HG02798 (cell line): ENCODE measurements at regions not wholly inside any gene's neighbourhood (a gene's known extent, or its start where the extent isn't known, plus 50 kb on each side); places are given as distances from the start of the nearest gene placed in this dataset.
A peak's percentile ranks its signal among the peaks of the same experiment; 100 is the strongest.

ENCODE experiments used
- ATAC-seq: cut with Tn5 transposase; IDR thresholded peaks from one replicate; pipeline ENCODE4 v1.9.1; 2021; ENCODE audit warnings: mild to moderate bottlenecking; ENCODE audit not compliant: unreplicated experiment, poor library complexity

DNA sequence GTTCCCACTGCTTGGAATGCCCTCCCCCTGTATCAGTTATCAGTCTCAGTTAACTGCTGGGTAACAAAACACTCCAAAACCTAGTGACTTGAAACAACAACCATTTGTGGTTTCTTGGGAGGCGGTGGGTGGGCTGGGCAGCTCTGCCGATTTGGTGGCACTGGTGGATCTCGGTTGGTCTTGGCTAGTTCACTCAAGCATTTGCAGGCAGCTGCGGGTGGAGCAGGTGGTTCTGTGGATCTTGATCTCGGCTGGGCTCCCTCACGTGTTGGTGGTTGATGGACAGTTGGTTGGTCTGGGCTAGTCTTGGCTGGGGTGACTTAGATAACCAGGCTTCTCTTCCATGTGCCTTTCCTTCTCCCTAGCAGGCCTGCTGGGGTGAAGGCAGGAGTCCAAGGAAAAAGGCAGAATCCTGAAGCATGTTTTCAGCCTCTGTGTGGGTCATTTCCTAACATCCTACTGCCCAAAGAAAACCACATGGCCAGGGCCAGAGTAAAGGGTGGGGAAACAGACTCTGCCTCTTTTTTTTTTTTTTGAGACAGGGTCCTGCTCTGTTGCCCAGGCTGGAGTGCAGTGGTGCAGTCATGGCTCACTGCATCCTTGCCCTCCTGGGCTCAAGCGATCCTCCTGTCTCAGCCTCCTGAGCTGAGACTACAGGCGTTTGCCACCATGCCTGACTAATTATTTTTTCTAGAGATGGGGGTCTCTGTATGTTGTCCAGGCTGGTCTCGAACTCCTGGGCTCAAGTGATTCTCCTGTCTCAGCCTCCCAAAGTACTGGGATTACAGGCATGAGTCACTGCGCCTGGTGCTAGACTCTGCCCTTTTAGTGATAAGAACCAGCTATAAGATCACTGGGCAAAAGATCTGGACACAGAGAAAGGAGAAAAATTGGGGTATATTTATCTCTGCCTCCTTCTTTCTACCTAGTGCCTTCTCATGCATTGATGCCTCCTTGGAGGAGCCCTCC is 183.7 kb downstream of the RGS3 start:
- ATAC-seq, result no peak

DNA sequence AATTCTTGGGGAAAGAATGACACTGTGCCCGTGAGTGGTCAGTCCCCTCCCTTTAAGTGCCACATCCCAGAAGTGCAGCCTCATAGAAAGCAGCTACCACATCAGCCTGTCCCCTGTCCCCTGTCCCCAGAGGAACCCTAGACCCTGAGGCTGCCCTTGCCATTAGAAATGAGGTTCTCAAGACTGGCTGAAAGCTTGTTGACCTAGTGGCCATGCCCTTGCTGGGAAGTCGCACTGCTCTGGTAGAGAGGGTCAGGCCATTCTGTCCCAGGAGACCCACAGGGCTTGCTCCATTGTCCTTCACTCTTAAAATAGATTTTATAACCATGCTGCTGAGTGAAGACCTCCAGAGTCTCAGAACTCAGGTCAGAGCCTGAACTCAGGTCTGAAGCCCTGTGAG is 184.5 kb downstream of the RGS3 start:
- no peak for ATAC-seq

DNA sequence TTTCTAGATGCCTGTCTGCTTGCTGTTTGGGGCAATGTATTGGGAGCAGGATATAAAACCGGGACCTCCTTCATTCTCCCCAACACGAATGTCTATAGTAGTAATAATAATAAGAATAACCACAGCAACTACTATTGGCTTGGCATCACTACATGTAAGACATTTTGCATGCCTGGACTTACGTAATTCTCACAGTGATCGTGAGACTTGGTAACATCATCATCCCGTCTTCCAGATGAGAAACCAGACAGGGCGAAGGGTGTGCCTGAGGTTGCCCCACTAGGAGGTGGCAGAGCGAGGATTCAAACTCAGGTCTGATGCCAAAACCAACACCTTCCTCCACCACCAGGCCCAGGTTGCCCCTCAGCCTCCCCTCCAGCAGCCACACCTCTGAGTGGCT is 185.1 kb downstream of the RGS3 start:
- ATAC-seq, result no peak

DNA sequence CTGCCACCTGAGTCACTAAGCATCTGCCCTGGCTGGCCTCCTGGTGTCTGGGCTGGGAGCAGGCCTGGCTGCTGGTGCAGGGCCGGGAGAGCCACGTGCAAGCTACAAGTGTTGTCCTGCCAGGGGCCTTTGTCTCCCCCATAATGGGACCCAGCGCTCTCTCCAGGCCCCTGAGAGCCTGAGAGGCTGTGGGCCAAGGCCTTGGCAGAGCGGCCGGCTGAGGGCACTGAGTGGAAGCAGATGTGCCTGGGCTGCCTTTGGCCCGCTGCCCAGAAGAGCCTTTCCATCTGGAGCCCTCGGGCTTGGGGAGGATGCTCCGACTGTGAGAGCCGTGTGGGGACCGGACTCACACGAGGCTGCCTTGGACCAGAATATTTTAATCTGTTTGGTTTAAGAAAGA is 185.5 kb downstream of the RGS3 start:
- no peak for ATAC-seq

DNA sequence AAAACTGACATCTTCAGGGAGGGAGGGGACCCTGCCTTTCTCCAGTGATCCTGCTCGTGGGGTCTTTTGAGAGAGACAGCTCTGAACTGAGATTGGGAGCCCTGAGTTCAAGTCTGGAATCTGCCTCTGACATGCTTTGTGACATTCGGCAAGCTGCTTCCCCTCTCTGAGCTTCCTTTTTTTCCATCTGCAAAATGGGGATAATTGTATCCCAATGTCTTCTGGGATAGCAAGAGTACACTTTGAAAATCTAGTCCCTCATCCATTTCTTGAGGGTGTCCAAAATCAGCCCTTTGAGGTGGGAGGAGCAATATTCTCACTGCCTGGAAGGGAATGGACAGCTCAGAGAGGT is 186.3 kb downstream of the RGS3 start:
- ATAC-seq, result no peak

DNA sequence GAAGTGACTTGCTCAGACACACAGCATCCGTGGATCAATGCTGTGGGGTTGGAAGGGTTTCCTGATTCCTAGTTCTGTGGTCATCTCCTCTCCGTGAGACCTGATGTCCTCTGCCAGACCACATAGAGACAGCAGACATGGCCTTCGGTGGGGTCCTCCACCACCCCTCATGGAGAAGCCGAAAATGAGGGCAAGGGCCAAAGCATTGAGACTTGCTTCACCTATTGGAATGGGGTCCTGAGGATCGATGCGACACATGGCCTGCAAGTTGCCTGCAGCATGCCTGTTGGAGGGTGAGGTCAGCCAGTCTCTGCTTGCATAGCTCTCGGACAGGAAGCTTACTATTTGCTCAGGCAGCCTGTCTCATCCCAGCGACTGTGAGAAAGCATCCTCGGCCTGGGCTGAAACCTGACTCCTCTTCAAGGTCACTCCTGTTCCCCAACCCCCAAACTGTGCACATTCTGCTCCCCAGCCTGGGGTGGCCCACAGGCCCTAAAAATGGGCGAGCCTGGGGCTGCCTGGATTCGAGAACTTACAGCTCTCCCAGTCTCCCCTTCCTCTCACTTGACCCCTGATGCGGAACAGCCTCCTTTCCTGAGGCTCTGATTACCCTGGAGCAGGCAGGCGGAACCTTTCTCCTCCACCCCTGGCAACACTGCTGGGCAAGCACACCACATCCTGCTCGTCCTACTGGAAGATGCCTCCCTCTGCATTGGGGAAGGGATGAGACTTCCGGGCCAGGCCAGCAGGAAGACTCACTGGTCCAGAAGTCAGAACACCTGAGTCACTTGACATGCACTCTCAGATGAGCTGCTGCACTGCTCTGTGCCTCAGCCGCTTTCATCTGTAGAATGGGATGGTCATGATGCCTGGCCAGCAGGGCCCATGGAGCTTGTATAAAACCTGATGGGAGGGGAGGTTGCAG is 186.9 kb downstream of the RGS3 start:
- ATAC-seq, result no peak

DNA sequence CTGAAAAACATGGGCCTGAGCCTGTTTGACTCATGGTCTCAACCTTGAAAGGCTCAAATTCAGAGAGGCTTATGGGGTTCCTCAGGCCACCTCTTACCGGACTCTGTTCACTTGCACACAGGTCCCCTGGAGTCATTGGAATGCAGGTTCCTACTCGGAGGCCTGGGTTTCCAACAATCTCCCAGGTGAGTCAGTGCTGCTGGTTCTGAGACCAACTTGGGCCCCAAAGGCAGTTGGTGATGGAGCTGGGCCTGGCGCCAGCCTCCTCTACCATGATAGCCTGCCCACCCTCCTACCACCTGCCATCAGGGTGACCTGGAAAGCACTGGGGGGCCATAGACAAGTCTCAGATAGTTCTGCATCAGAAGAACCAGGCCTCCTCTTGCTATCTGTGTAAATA is 188.4 kb downstream of the RGS3 start:
- ATAC-seq, result no peak

DNA sequence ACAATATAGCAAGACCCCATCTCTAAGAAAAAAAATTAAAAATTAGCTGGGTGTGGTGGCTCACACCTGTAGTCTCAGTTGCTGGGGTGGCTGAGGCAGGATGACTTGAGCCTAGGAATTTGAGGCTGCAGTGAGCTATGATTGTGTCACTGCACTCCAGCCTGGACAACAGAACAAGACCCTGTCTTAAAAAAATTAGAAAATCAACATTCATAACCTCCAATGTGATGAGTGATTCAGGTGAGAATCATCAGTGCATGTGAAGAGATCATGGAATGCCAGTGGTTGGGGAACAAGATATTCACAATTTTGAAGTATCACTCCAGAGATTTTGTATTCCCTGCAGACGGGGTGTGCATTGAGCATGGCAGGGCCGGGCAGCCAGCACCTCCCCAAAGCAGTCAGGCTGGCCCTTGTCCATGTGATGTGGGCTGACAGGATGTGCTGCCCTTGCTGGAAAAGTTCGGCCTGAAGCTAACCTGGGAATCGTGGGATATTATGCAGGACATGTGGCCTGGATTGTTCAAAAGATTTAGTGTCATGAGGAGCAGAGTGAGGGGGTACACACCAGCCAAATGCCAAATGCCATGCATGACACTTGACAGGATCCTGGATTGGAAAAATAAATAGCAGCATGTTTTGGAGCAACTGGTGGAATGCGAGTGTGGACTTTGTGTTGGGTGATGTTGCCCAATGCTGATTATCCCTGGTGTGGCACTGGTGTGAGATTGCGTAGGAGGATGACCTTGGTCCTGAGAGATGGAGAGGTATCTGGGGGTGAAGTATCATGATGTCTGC is 189.0 kb downstream of the RGS3 start:
- ATAC-seq, result no peak

DNA sequence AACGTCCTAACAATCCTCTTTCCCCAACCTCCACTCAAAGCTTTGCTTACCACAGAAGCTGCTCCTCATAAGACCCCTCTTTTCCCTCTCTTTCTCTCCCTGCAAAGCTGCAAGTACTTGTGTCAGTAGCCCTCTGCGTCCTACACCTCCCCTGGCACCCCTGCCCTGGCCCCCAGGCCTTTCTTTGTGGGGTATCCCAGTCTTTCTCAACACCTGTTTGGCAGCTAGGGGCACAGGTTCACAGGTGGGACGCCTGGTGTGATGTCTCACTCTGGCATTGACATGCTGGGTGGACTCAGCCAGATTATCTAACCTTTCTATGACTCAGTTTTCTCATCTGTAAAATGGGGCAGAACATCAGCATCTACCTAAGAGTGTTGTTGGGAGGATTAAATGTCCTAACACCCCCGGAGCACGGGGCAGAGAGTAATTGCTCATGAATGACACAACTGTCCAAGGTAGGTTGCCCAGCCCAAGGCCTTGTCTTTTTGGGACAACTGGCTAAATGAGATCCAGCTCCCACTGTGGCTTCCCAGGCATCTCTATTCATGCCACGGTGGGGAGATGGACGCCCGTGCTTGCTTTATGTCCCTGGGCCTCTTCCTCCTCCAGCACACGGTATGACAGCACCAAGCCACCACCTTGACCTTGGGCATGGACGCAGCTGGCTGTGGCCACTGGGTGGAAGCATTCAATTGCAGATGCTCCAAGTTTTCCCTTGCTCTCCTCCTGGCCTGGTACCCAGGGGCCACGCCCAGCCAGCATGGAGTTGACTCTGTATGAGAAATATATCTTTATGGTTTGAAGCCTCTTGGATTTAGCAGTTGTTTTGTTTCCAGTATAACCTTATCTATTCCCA is 190.4 kb downstream of the RGS3 start:
- no peak for ATAC-seq

DNA sequence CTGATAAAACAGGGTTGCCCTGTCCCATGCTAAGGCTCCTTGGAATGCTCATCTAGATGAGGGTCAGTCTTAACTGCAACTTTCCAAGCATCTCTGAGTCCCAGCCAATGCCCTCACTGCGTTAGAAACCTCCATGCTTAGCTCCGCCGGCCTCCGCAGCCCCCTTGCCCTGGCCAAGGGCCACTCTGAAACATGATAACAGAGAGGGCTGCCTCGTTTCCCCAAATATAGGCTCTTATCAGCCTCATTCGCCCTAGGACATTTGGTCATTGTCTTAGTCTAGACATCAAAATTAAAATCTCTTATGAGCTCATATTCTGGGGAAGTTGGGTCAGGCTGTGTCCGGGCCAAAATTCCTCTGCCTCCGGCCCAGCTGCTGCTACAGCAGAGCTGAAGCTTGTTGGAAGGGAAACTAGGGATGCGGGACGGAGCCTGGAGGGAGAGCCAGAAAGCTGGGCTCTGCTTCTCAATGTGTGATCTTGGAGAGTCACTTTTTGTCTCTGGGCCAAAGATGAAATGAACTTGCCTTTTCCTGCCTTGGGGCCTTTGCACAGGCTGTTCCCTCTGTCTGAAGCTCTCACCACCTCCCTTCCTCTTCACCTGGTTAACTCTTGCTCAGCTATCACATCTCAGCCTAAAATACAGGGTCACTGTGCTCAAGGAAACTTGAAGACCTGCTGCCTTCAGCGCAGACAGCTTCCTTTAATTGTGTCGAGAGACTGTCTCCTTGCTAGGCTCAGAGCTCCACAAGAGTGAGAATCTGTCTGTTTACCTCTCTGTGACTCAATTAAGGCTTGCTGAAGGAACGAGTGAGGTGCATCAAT is 191.3 kb downstream of the RGS3 start:
- no peak for ATAC-seq

DNA sequence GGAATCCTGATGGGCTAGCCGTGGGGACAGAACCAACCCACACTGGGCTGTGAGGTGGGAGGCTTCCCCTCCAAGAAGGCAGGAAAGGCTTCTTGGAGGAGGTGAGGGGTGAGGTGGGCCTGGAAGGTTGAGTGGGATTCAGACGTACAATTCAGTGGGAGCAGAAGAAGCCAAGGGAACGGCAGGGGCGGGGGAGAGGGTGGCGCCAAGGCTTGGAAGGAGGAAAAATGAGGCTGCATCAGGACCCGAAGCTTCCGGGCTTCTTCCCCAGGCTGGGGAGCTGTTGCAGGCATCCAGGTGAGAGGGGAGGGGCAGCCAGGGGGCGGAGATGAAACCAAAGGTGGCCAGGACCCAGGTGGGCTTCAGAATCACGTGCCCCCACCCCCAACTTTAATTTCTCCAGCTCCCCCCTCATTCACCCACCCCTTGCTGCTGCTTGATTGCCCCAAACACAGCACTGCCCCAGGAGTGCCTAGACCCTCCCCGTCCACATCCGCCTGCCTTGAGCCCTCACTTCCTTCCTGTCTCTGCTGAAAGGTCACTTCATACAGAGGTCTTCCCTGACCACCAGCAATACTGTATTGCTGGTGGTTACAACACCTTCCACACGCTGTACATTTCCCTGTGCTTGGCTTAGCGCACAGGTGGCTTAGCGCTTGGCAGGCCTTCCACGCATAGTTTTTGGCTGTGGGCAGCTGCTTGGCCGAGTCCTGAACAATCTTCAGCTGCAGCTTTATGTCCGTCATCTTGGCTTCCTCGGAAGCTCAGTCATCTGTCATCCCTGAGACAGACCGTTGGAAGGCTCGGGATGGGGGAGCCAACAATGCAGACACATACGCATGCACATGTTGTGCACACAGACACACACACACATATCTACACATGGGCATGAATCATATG is 193.5 kb downstream of the RGS3 start:
- ATAC-seq, result no peak

DNA sequence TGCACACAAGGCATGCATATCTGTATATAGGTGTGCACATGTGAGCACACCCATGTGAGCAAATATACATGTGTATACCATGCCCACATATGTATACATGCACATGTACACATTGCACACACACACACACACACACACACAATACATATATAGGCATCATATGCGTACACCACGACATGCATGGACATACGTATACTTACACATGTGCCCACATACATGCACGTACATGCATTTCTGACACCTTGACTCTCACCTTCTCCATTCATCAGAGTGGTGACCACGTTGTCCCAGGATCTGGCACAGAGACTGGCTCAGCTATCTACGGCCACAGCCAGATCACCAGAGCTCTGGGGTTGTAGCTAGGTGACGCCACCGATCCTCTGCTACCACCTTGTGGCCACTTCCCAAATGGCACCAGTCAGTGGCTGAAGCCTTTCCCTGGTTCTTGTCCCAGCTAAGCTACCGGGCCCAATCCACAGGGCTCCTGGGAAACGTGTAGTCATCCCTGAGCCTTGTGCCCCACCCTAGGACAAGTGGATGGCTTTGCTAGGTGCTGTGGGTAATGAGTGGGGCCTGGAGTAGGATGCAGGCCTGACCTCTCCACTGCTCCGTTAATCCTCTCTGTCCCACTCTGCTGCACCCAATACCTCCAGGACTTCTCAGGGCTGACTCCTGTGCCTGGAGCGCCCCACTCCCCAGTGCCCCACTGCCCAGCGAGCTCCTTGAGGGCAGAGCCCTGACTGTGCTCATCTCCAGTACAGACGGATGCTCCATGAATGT is 194.4 kb downstream of the RGS3 start:
- ATAC-seq, result peak; percentile 87

DNA sequence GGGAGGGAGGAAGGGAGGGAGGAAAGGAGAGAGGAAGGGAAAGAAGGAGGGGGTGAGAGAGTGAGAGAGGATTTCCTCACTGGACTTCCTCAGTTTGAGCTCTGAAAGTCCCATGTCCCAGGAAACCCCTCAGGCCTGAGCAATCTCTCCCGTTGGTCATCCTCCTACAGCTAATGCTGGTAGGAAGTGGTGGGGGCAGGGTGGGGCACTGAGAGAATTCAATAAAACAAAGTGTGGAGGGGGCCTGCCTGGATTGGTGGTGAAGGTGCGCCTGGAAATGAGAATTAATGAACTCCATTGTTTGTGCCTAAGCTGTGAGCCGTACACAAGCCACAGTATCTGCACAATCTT is 195.0 kb downstream of the RGS3 start:
- no peak for ATAC-seq

DNA sequence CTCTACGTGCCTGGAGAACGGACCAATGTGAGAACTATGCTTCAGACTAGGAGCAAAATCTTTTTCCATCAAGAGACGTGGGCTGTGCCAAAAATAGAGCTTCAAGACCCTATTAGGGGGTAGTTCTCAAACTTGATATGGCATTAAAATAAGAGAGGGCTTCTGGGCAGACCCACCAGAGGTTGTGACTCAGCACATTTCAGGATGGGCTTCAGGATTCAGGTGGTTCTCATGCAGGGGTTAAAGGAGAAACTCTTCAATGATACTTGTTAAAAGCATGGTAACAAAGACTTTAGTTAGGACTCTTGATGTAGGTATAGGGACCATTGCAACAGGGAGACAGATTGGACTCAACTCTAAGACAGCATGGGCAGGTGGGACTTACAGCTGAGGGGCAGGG is 195.5 kb downstream of the RGS3 start:
- ATAC-seq, result no peak

DNA sequence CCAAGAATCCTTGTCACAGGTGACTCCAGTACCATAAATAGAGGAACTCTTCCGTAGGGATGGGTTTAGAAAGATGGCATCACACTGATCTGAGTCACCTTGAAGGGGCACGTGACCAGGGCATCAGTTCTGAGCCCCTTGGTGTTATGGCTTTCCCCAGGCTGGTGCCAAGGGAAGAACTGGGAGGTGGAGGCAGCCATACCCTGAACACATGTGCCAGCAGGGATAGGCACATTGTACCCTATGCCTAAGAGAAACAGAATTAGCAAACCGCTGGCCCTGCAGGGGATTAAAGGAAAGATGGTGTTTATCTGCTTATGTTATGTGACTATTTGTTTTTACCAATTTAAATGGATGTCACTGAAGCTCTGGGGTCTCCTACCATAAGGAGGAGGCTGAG is 196.2 kb downstream of the RGS3 start:
- ATAC-seq, result no peak

DNA sequence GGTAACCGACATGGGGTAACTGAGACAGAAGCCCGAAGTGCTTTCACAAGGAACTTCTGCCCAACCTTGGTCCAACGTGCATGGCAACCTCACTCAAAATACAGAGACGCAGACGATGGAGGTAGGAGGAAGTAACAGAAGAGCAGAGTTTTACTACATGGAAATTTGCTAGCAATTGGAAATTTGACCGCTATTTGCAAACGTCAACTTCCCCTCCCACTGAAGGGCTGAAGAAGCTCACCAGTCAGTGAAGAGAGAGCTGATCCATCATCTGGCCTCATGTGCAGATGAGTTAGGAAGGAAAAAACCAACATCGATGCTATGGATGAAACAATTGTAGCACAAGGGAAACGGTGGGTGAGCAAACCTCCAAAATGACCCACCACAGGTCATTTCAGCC is 196.7 kb downstream of the RGS3 start:
- no peak for ATAC-seq

DNA sequence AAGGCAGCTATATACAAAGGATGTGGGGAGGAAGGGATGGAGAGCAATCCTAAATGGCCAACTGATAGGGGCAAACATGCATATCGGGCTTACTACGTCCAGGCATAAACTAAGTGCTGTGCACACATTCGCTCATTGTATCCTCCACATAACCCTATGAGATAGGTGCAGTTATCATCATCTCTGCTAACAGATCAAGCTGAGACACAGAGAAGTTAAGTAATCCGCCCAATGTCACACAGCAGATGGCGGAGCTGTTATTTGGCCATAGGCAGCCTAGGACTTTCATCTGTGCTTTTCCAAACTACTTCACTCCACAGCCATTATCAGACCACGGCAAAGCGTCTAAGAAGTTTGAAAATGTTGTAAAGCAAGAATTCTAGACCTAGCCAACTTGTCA is 197.5 kb downstream of the RGS3 start:
- no peak for ATAC-seq
